IMR-90 (cell line): ENCODE measurements at regions not wholly inside any gene's neighbourhood (a gene's known extent, or its start where the extent isn't known, plus 50 kb on each side); places are given as distances from the start of the nearest gene placed in this dataset.

Source experiments
- ATAC-seq: fragments of 200-7000 bp; cut with Tn5 transposase; 2 replicates; pipeline ENCODE4 v1.9.1; 2020; ENCODE audit warnings: low read depth, mild to moderate bottlenecking, moderate library complexity
- BruUV-seq: library from RNA; stranded (reverse); fragments of 400-500 nt; replicated peaks from 2 replicates; lab custom pipeline; 2021; lab: Mats Ljungman, UMichigan
- CTCF ChIA-PET: fragments of 300-600 bp; formaldehyde crosslinking; extraction: SDS; loops from one replicate; lab custom pipeline; 2021; ENCODE audit warnings: antibody characterized with exemption; lab: Yijun Ruan, JAX
- POLR2A ChIA-PET: fragments of 300-600 bp; sonication (Branson Sonifier 250); formaldehyde crosslinking; loops from one replicate; lab custom pipeline; 2022; ENCODE audit warnings: antibody characterized with exemption; ENCODE audit not compliant: unreplicated experiment; lab: Charles Lee
- DNase-seq: peaks from one replicate; pipeline ENCODE4 v3.0.0; 2013
- H2AFZ ChIP-seq: replicated peaks from 2 replicates; pipeline ENCODE3; 2013; ENCODE audit warnings: low read length, mild to moderate bottlenecking; ENCODE audit not compliant: poor library complexity
- H2AK5ac ChIP-seq: 2 replicates; pipeline ENCODE4 v1.6.1; 2013; ENCODE audit warnings: low read depth, low read length, inconsistent platforms
- H2AK9ac ChIP-seq: replicated peaks from 2 replicates; pipeline ENCODE3; 2013; ENCODE audit warnings: mild to moderate bottlenecking, low read depth, low read length, moderate library complexity; ENCODE audit not compliant: poor library complexity
- H2BK120ac ChIP-seq: 2 replicates; pipeline ENCODE4 v1.6.1; 2013; ENCODE audit warnings: low read depth, low read length, inconsistent platforms
- H2BK15ac ChIP-seq: 3 replicates; pipeline ENCODE4 v1.6.1; 2013; ENCODE audit warnings: low read depth, low read length, inconsistent platforms
- H2BK20ac ChIP-seq: 2 replicates; pipeline ENCODE4 v1.6.1; 2013; ENCODE audit warnings: low read depth, mild to moderate bottlenecking, inconsistent platforms, low read length, moderate library complexity
- H2BK5ac ChIP-seq: 2 replicates; pipeline ENCODE4 v1.6.1; 2013; ENCODE audit warnings: mild to moderate bottlenecking, low read depth, low read length, inconsistent platforms; ENCODE audit not compliant: poor library complexity, severe bottlenecking
- H3K14ac ChIP-seq: replicated peaks from 2 replicates; pipeline ENCODE4 v1.6.1; 2013; ENCODE audit warnings: low read depth, low read length, inconsistent platforms
- H3K18ac ChIP-seq: 2 replicates; pipeline ENCODE4 v1.6.1; 2013; ENCODE audit warnings: low read depth, low read length, control low read depth
- H3K23ac ChIP-seq: 2 replicates; pipeline ENCODE4 v1.6.1; 2013; ENCODE audit warnings: low read depth, low read length, inconsistent platforms
- H3K27ac ChIP-seq: 2 replicates; pipeline ENCODE4 v1.5.1; 2013; ENCODE audit warnings: mild to moderate bottlenecking, control low read depth, low read length; ENCODE audit not compliant: insufficient read depth
- H3K27me3 ChIP-seq: 2 replicates; pipeline ENCODE4 v1.6.1; 2013; ENCODE audit warnings: low read length; ENCODE audit not compliant: control insufficient read depth, insufficient read depth
- H3K36me3 ChIP-seq: 2 replicates; pipeline ENCODE4 v1.6.1; 2013; ENCODE audit warnings: low read length, mixed read lengths; ENCODE audit not compliant: control insufficient read depth, insufficient read depth
- H3K4ac ChIP-seq: 2 replicates; pipeline ENCODE4 v1.6.1; 2013; ENCODE audit warnings: low read depth, low read length, inconsistent platforms
- H3K4me1 ChIP-seq: 2 replicates; pipeline ENCODE4 v1.6.1; 2013; ENCODE audit warnings: low read length, mixed read lengths; ENCODE audit not compliant: control insufficient read depth, insufficient read depth
- H3K4me2 ChIP-seq: 2 replicates; pipeline ENCODE4 v1.6.1; 2013; ENCODE audit warnings: low read depth, mild to moderate bottlenecking, control low read depth, low read length, moderate library complexity
- H3K4me3 ChIP-seq: 2 replicates; pipeline ENCODE4 v1.5.1; 2013; ENCODE audit warnings: low read depth, mild to moderate bottlenecking, control low read depth, low read length, moderate library complexity; ENCODE audit not compliant: insufficient read depth
- H3K56ac ChIP-seq: 2 replicates; pipeline ENCODE4 v1.6.1; 2013; ENCODE audit warnings: low read length, inconsistent platforms; ENCODE audit not compliant: insufficient read depth; ENCODE audit errors: extremely low read depth
- H3K79me1 ChIP-seq, 2 experiments: 2 replicates each; pipeline ENCODE4 v1.6.1; 2013; ENCODE audit warnings: low read length in 2 of 2, inconsistent platforms in 1 of 2, low read depth in 1 of 2
- H3K9ac ChIP-seq: 2 replicates; pipeline ENCODE4 v1.6.1; 2013; ENCODE audit warnings: low read depth, low read length, control low read depth
- H3K9me1 ChIP-seq: 2 replicates; pipeline ENCODE4 v1.6.1; 2013; ENCODE audit warnings: low read length, inconsistent platforms; ENCODE audit not compliant: insufficient read depth
- H3K9me3 ChIP-seq: 2 replicates; pipeline ENCODE4 v1.6.1; 2013; ENCODE audit warnings: low read length; ENCODE audit not compliant: control insufficient read depth, insufficient read depth
- H4K20me1 ChIP-seq: 2 replicates; pipeline ENCODE4 v1.6.1; 2013; ENCODE audit warnings: low read length, inconsistent platforms; ENCODE audit not compliant: insufficient read depth
- H4K5ac ChIP-seq: 2 replicates; pipeline ENCODE4 v1.6.1; 2013; ENCODE audit warnings: mild to moderate bottlenecking, low read depth, low read length, control low read depth
- H4K8ac ChIP-seq, 2 experiments: 2 replicates each; pipeline ENCODE4 v1.6.1; 2013; ENCODE audit warnings: low read depth in 2 of 2, low read length in 2 of 2, control low read depth in 1 of 2, inconsistent platforms in 1 of 2
- H4K91ac ChIP-seq: 2 replicates; pipeline ENCODE4 v1.6.1; 2013; ENCODE audit warnings: low read depth, low read length, inconsistent platforms; ENCODE audit not compliant: insufficient read depth
- CHD1 ChIP-seq: IDR thresholded peaks from 2 replicates; pipeline ENCODE4 v1.6.1; 2012; ENCODE audit warnings: low read depth, low read length, improper control_type of control experiment
- WGBS, 2 experiments: methylation state at CpG; one replicate each; pipeline versions ENCODE4 v1.1.5 to v1.1.7; 2013; ENCODE audit warnings: missing lambda C conversion rate in 2 of 2; ENCODE audit not compliant: insufficient read length in 1 of 2; ENCODE audit errors: extremely low coverage in 2 of 2; 5-methylcytosine and 5-hydroxymethylcytosine counted together
- dilution Hi-C: fragments of 300-500 bp; cut with HindIII; formaldehyde crosslinking; loops from one replicate; pipeline ENCODE4 v1.14.3; 2018; ENCODE audit warnings: low sequenced_read_pairs; ENCODE audit not compliant: unreplicated experiment
- in situ Hi-C: fragments of 300-500 bp; cut with MboI; formaldehyde crosslinking; loops from 3 replicates; pipeline ENCODE4 v1.14.3; 2019; ENCODE audit warnings: low sequenced_read_pairs, inconsistent platforms, mixed read lengths
- intact Hi-C: fragments of 100-400 bp; cut with micrococcal nuclease; formaldehyde crosslinking; loops from 2 replicates; pipeline ENCODE4 v1.10.0; 2022

- CTCF ChIA-PET = no interaction called here
- no peak overlapping the region for H4K5ac ChIP-seq
- H2BK5ac ChIP-seq = no peak overlapping the region
- no peak overlapping the region for H3K23ac ChIP-seq
- ATAC-seq (no peak), DNase-seq (no peak)
- no TSS peak for BruUV-seq
- no peaks in the 10 kb centered on the region for H3K36me3 ChIP-seq
- H2BK15ac ChIP-seq = no peak overlapping the region
- no peak overlapping the region for H3K14ac ChIP-seq
- H3K27me3 ChIP-seq = no peaks in the 10 kb centered on the region
- H3K9me3 ChIP-seq = peaks cover 5% of the 10 kb centered on the region
- WGBS, 2 experiments = no CpG with 5 or more reads among the region's 1 CpG
- no peak overlapping the region for H3K9ac ChIP-seq
- H3K4ac ChIP-seq = no peak overlapping the region
- H4K8ac ChIP-seq = no peak overlapping the region
- H3K4me1 ChIP-seq = peaks cover 3% of the 10 kb centered on the region; the same call in 1 of the 2 replicates
- H3K4me3 ChIP-seq = no peak overlapping the region
- in situ Hi-C loops (no loop called here), intact Hi-C loops (loop anchor here (5.0 kb wide), 1 partner anchor 372 kb away; no protein-coding TSS in a partner anchor), dilution Hi-C loops (no loop called here)
- POLR2A ChIA-PET = no interaction called here
- H2AK9ac ChIP-seq = no peak overlapping the region
- H2AFZ ChIP-seq = no peak overlapping the region
- H3K27ac ChIP-seq = no peak overlapping the region
- H3K79me1 ChIP-seq = no peaks in the 10 kb centered on the region
- H2BK120ac ChIP-seq = no peak overlapping the region
- H2BK20ac ChIP-seq = no peak overlapping the region
- no peaks in the 10 kb centered on the region for H3K9me1 ChIP-seq
- no peak overlapping the region for H3K4me2 ChIP-seq
- no peak for TF ChIP-seq CHD1
- H3K18ac ChIP-seq = no peak overlapping the region
- H4K20me1 ChIP-seq = no peaks in the 10 kb centered on the region
- no peak overlapping the region for H3K56ac ChIP-seq
- H4K91ac ChIP-seq = no peak overlapping the region
- no peak overlapping the region for H2AK5ac ChIP-seq
These were observed 124.5 kb upstream of the CSNK1A1L start for GRCh38 chr13:37229931-37230330.
